GM19467 (cell line): ENCODE measurements at regions not wholly inside any gene's neighbourhood (a gene's known extent, or its start where the extent isn't known, plus 50 kb on each side); places are given as distances from the start of the nearest gene placed in this dataset.
"Not testable (repeated sequence)": the region's sequence is repeated elsewhere in the genome, so short reads cannot be mapped to it uniquely, and the experiment has no call there.

Experiments used
- ATAC-seq: cut with Tn5 transposase; IDR thresholded peaks from one replicate; pipeline ENCODE4 v1.9.1; 2021; ENCODE audit warnings: mild to moderate bottlenecking, moderate library complexity; ENCODE audit not compliant: unreplicated experiment

- no peak for ATAC-seq
Observed at GRCh38 chr3:127443581-127444375, 146.8 kb downstream of the TPRA1 start.

- no peak for ATAC-seq
Observed at GRCh38 chr3:127442506-127442905, 148.0 kb downstream of the TPRA1 start.

- no peak for ATAC-seq
Observed at GRCh38 chr3:127441764-127442163, 148.8 kb downstream of the TPRA1 start.

GRCh38 chr3:127440384-127440783 lies 150.1 kb downstream of the TPRA1 start:
- ATAC-seq = no peak

- no peak for ATAC-seq
Observed at GRCh38 chr3:127439621-127440020, 150.9 kb downstream of the TPRA1 start.

GRCh38 chr3:127438951-127439350 lies 151.1 kb upstream of the PRR20G start:
- ATAC-seq = no peak

- no peak for ATAC-seq
Observed at GRCh38 chr3:127438371-127438770, 150.5 kb upstream of the PRR20G start.

- ATAC-seq = not testable (repeated sequence)
Observed at GRCh38 chr3:127435299-127435698, 147.5 kb upstream of the PRR20G start.

- no peak for ATAC-seq
Observed at GRCh38 chr3:127431066-127431465, 143.2 kb upstream of the PRR20G start.

GRCh38 chr3:127428344-127428997 lies 140.6 kb upstream of the PRR20G start:
- ATAC-seq = no peak

GRCh38 chr3:127427666-127428065 lies 139.8 kb upstream of the PRR20G start:
- ATAC-seq = no peak

GRCh38 chr3:127427156-127427555 lies 139.3 kb upstream of the PRR20G start:
- no peak for ATAC-seq

- ATAC-seq = no peak
Observed at GRCh38 chr3:127426444-127427153, 138.8 kb upstream of the PRR20G start.

- no peak for ATAC-seq
Observed at GRCh38 chr3:127425505-127426443, 137.9 kb upstream of the PRR20G start.

GRCh38 chr3:127424766-127425504 lies 137.1 kb upstream of the PRR20G start:
- ATAC-seq = no peak

- no peak for ATAC-seq
Observed at GRCh38 chr3:127423856-127424765, 136.3 kb upstream of the PRR20G start.

- ATAC-seq = no peak
Observed at GRCh38 chr3:127422663-127423375, 135.0 kb upstream of the PRR20G start.

- ATAC-seq = no peak
Observed at GRCh38 chr3:127421943-127422662, 134.3 kb upstream of the PRR20G start.
